ENCODE measurements at regions not wholly inside any gene's neighbourhood (a gene's known extent, or its start where the extent isn't known, plus 50 kb on each side); places are given as distances from the start of the nearest gene placed in this dataset.

DNA sequence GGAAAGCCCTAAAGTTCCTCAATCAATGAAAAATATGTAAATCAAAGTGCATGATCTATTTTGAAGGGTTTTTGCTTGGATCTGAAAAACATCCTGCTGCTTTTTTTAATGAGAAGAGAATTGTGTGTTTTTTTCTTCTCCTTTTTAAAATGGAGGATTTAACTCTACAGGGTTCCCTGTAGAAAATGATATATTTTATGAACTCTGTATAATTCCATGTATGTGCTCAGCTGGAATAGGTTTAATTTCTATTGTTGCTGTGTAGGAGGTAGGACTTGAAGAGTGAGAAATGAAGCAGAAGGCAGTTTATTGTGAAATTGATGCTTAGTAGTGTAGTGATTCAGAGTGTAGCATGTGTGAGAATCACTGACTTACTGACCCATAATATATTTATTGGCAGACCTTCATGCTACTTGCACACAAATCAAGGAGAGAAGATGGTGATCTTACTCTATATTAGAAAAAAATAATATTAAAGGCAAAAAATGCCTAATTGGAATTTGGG, 286.8 kb upstream of the FSTL5 start:
- TF ChIP-seq, protein P1, sequence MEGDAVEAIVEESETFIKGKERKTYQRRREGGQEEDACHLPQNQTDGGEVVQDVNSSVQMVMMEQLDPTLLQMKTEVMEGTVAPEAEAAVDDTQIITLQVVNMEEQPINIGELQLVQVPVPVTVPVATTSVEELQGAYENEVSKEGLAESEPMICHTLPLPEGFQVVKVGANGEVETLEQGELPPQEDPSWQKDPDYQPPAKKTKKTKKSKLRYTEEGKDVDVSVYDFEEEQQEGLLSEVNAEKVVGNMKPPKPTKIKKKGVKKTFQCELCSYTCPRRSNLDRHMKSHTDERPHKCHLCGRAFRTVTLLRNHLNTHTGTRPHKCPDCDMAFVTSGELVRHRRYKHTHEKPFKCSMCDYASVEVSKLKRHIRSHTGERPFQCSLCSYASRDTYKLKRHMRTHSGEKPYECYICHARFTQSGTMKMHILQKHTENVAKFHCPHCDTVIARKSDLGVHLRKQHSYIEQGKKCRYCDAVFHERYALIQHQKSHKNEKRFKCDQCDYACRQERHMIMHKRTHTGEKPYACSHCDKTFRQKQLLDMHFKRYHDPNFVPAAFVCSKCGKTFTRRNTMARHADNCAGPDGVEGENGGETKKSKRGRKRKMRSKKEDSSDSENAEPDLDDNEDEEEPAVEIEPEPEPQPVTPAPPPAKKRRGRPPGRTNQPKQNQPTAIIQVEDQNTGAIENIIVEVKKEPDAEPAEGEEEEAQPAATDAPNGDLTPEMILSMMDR (IDR thresholded peaks at IDR 0.05): no peak
- no peak for TF ChIP-seq POLR2A (IDR thresholded peaks at IDR 0.05)

Data from uterus (tissue), 2 donors.